Natural killer cell (primary cell): ENCODE measurements at regions not wholly inside any gene's neighbourhood (a gene's known extent, or its start where the extent isn't known, plus 50 kb on each side); places are given as distances from the start of the nearest gene placed in this dataset.

Experiments
- ATAC-seq, 3 donors: fragments of 150-1000 bp in 2 of 3; fragments of 200-7000 bp in 1 of 3; cut with Tn5 transposase; 1 replicate in 1 of 3; 2 replicates in 2 of 3; pipeline ENCODE4 v1.10.0; 2021; ENCODE audit warnings: mild to moderate bottlenecking in 2 of 3, moderate library complexity in 2 of 3
- DNase-seq, 2 donors: peaks; one replicate each; pipeline versions ENCODE4 v3.0.0 to v3.0.0-alpha.2; 2013 to 2021; ENCODE audit warnings: mixed read lengths in 1 of 2
- H3K27ac ChIP-seq: one replicate; pipeline ENCODE4 v1.5.1; 2013; ENCODE audit warnings: mild to moderate bottlenecking, low read length
- H3K27me3 ChIP-seq: one replicate; pipeline ENCODE4 v1.6.1; 2013; ENCODE audit warnings: low read length; ENCODE audit not compliant: control insufficient read depth, insufficient read depth
- H3K36me3 ChIP-seq: one replicate; pipeline ENCODE4 v1.6.1; 2013; ENCODE audit warnings: low read length; ENCODE audit not compliant: control insufficient read depth, insufficient read depth
- H3K4me1 ChIP-seq: one replicate; pipeline ENCODE4 v1.6.1; 2013; ENCODE audit warnings: low read length; ENCODE audit not compliant: control insufficient read depth, insufficient read depth
- H3K4me3 ChIP-seq: one replicate; pipeline ENCODE4 v1.5.1; 2013; ENCODE audit warnings: low read length
- H3K9me3 ChIP-seq: one replicate; pipeline ENCODE4 v1.6.1; 2013; ENCODE audit warnings: low read length; ENCODE audit not compliant: control insufficient read depth, insufficient read depth
- H3K27ac Mint-ChIP-seq, 2 donors: one replicate each; pipeline ENCODE4 v1.8.0; 2022; ENCODE audit warnings: mild to moderate bottlenecking in 2 of 2, mixed read lengths in 2 of 2, moderate library complexity in 1 of 2
- H3K27me3 Mint-ChIP-seq, 2 donors: one replicate each; pipeline ENCODE4 v1.8.0; 2022; ENCODE audit warnings: low read depth in 2 of 2, mixed read lengths in 2 of 2
- H3K36me3 Mint-ChIP-seq: one replicate; pipeline ENCODE4 v1.8.0; 2022; ENCODE audit warnings: mixed read lengths
- H3K4me1 Mint-ChIP-seq, 2 donors: one replicate each; pipeline ENCODE4 v1.8.0; 2022; ENCODE audit warnings: mixed read lengths in 2 of 2
- H3K4me3 Mint-ChIP-seq: one replicate; pipeline ENCODE4 v1.8.0; 2022; ENCODE audit warnings: mild to moderate bottlenecking, moderate library complexity, mixed read lengths
- H3K9me3 Mint-ChIP-seq, 2 donors: one replicate each; pipeline ENCODE4 v1.8.0; 2022; ENCODE audit warnings: mixed read lengths in 2 of 2
- CTCF ChIP-seq: fragments of 200-600 bp; IDR thresholded peaks from one replicate; pipeline ENCODE4 v1.8.0; 2022; ENCODE audit warnings: antibody characterized with exemption
- WGBS: methylation state at CpG from one replicate; pipeline ENCODE4 v1.1.7; 2013; ENCODE audit warnings: missing lambda C conversion rate; ENCODE audit not compliant: insufficient coverage; 5-methylcytosine and 5-hydroxymethylcytosine counted together
- intact Hi-C: fragments of 100-400 bp; cut with micrococcal nuclease; formaldehyde crosslinking; loops from one replicate; pipeline ENCODE4 v1.14.2; 2022

GRCh38 chr5:116370149-116370548, 204.5 kb downstream of the SEMA6A start:
- H3K9me3 ChIP-seq: no peaks in the 10 kb centered on the region
- Mint-ChIP-seq H3K4me3 (no peak overlapping the region), H3K27ac (no peak overlapping the region), H3K4me1 (peaks cover 20 to 33% of the 10 kb centered on the region in 2 donors), H3K27me3 (no peaks in the 10 kb centered on the region), H3K36me3 (peaks cover 9% of the 10 kb centered on the region), H3K9me3 (peaks cover 0 to 4% of the 10 kb centered on the region in 2 donors)
- TF ChIP-seq CTCF: no peak
- DNase-seq (no peak), ATAC-seq (no peak)
- H3K4me1 ChIP-seq: no peaks in the 10 kb centered on the region
- intact Hi-C loops: no loop called here
- no peak overlapping the region for H3K4me3 ChIP-seq
- H3K27ac ChIP-seq: no peak overlapping the region
- 82% methylated on average over 4 of the region's 4 CpGs for WGBS
- no peaks in the 10 kb centered on the region for H3K36me3 ChIP-seq
- H3K27me3 ChIP-seq: no peaks in the 10 kb centered on the region

GRCh38 chr5:116365006-116365496, 209.6 kb downstream of the SEMA6A start:
- Histone ChIP-seq H3K4me1 (peaks cover under 1% of the 10 kb centered on the region), H3K36me3 (no peaks in the 10 kb centered on the region), H3K27ac (no peak overlapping the region), H3K9me3 (no peaks in the 10 kb centered on the region), H3K27me3 (no peaks in the 10 kb centered on the region), H3K4me3 (no peak overlapping the region)
- Mint-ChIP-seq H3K4me1 (peaks cover 0 to 2% of the 10 kb centered on the region in 2 donors), H3K27ac (no peak overlapping the region), H3K27me3 (no peaks in the 10 kb centered on the region), H3K36me3 (peaks cover 12% of the 10 kb centered on the region), H3K9me3 (peaks cover 0 to 5% of the 10 kb centered on the region in 2 donors), H3K4me3 (no peak overlapping the region)
- DNase-seq (no peak), ATAC-seq (no peak)
- TF ChIP-seq CTCF: no peak
- intact Hi-C loops: no loop called here
- WGBS: 76% methylated on average over 3 of the region's 3 CpGs

DNA sequence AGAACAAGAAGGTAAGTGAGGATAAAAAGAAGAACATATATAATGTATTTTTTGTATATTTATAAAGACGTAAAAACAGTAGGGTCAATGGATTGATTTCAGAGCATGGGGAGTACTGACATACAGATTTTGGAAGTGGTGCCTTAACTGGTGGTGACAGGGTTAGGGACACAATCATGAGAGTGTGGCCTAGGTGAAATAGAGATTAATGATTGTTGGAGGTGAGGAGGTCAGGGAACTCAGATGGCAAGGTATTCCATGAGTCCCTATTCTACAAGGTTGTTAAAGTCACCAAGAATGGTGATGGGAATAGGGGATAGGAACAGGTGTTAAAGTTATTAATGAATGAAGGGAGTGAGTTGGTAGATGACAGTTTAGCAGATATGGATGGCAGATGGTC, 210.8 kb downstream of the SEMA6A start:
- Mint-ChIP-seq H3K4me1 (peaks cover 5 to 11% of the 10 kb centered on the region in 2 donors), H3K27me3 (no peaks in the 10 kb centered on the region), H3K9me3 (peaks cover 0 to 5% of the 10 kb centered on the region in 2 donors), H3K4me3 (no peak overlapping the region), H3K36me3 (peaks cover 12% of the 10 kb centered on the region), H3K27ac (no peak overlapping the region)
- H3K4me1 ChIP-seq: peaks cover 12% of the 10 kb centered on the region
- H3K27ac ChIP-seq: no peak overlapping the region
- DNase-seq (no peak), ATAC-seq (no peak)
- no peaks in the 10 kb centered on the region for H3K27me3 ChIP-seq
- no peak for TF ChIP-seq CTCF
- no peaks in the 10 kb centered on the region for H3K9me3 ChIP-seq
- 100% methylated on average over 1 of the region's 1 CpG for whole genome bisulfite sequencing
- H3K4me3 ChIP-seq: no peak overlapping the region
- no peaks in the 10 kb centered on the region for H3K36me3 ChIP-seq
- intact Hi-C loops: no loop called here

GRCh38 chr5:116361979-116362577, 212.5 kb downstream of the SEMA6A start:
- intact Hi-C loops: no loop called here

More at GRCh38 chr5:116361979-116362577, 212.5 kb downstream of the SEMA6A start:
- no peak overlapping the region for H3K4me3 ChIP-seq
- Mint-ChIP-seq H3K27ac (no peak overlapping the region), H3K27me3 (no peaks in the 10 kb centered on the region), H3K9me3 (peaks cover 0 to 5% of the 10 kb centered on the region in 2 donors), H3K4me3 (no peak overlapping the region), H3K36me3 (peaks cover 12% of the 10 kb centered on the region), H3K4me1 (peaks cover 12 to 13% of the 10 kb centered on the region in 2 donors)
- no peak for DNase-seq
- TF ChIP-seq CTCF: no peak
- no peak overlapping the region for H3K27ac ChIP-seq
- WGBS: 94% methylated on average over 6 of the region's 6 CpGs
- ATAC-seq: no peak
- no peaks in the 10 kb centered on the region for H3K27me3 ChIP-seq
- H3K4me1 ChIP-seq: peaks cover 20% of the 10 kb centered on the region
- no peaks in the 10 kb centered on the region for H3K36me3 ChIP-seq
- no peaks in the 10 kb centered on the region for H3K9me3 ChIP-seq
